ENCODE measurements at regions not wholly inside any gene's neighbourhood (a gene's known extent, or its start where the extent isn't known, plus 50 kb on each side); places are given as distances from the start of the nearest gene placed in this dataset.
"Not testable (repeated sequence)": the region's sequence is repeated elsewhere in the genome, so short reads cannot be mapped to it uniquely, and the experiment has no call there.

- Histone ChIP-seq H3K4me3 (ENCODE audit: low read length) (no peak overlapping the region), H3K27me3 (ENCODE audit: insufficient read depth, low read depth, low read length) (no peaks in the 10 kb centered on the region), H3K9ac (ENCODE audit: low read length) (no peak overlapping the region), H3K9me3 (ENCODE audit: low read length) (no peaks in the 10 kb centered on the region), H3K79me2 (replicated peaks; ENCODE audit: insufficient read depth, low read length) (no peaks in the 10 kb centered on the region), H2AFZ (ENCODE audit: low read depth, low read length) (no peak overlapping the region), H4K20me1 (ENCODE audit: insufficient read depth) (no peaks in the 10 kb centered on the region), H3K36me3 (ENCODE audit: insufficient read depth, low read length) (no peaks in the 10 kb centered on the region), H3K9me2 (ENCODE audit: insufficient read depth, low read length) (no peaks in the 10 kb centered on the region), H3K27ac (ENCODE audit: low read length) (no peak overlapping the region), H3F3A (ENCODE audit: insufficient read depth, low read length, poor library complexity, severe bottlenecking) (no peaks in the 10 kb centered on the region), H3K4me2 (ENCODE audit: low read length) (no peak overlapping the region)
- TF ChIP-seq SMC3 (conservative IDR thresholded peaks at IDR 0.05; ENCODE audit: poor library complexity) (no peak), REST (IDR thresholded peaks at IDR 0.05; ENCODE audit: borderline replicate concordance) (no peak), EZH2 (IDR thresholded peaks at IDR 0.05; ENCODE audit: borderline replicate concordance, insufficient read depth, low read length, poor library complexity, severe bottlenecking) (no peak)
- TF ChIP-seq, protein P1, sequence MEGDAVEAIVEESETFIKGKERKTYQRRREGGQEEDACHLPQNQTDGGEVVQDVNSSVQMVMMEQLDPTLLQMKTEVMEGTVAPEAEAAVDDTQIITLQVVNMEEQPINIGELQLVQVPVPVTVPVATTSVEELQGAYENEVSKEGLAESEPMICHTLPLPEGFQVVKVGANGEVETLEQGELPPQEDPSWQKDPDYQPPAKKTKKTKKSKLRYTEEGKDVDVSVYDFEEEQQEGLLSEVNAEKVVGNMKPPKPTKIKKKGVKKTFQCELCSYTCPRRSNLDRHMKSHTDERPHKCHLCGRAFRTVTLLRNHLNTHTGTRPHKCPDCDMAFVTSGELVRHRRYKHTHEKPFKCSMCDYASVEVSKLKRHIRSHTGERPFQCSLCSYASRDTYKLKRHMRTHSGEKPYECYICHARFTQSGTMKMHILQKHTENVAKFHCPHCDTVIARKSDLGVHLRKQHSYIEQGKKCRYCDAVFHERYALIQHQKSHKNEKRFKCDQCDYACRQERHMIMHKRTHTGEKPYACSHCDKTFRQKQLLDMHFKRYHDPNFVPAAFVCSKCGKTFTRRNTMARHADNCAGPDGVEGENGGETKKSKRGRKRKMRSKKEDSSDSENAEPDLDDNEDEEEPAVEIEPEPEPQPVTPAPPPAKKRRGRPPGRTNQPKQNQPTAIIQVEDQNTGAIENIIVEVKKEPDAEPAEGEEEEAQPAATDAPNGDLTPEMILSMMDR (IDR thresholded peaks at IDR 0.05; ENCODE audit: poor library complexity, severe bottlenecking), result no peak
Observed at GRCh38 chr10:18886102-18886501, 162.5 kb upstream of the MALRD1 start.

DNA sequence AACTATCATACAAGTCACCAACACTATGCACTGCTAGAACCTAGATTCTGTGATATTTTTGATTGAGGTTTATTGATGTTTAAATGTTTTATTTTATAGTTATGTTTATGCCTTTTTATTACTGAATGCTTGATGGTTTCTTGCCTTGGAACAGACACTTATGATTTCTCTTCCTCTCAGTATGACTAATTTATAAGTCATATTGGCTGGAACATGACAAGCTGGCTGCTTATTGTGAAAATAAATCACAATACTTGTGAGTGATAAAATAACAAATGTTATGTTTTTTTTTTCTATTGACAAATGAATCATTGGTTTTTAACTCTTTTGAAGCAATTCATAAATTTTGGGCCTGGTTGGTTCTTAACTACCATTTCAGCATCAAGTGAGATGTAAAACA, 142.0 kb upstream of the MALRD1 start:
- Histone ChIP-seq H3K27ac (ENCODE audit: low read length) (no peak overlapping the region), H4K20me1 (ENCODE audit: insufficient read depth) (no peaks in the 10 kb centered on the region), H3K9me2 (ENCODE audit: insufficient read depth, low read length) (no peaks in the 10 kb centered on the region), H3K4me2 (ENCODE audit: low read length) (no peak overlapping the region), H3K4me3 (ENCODE audit: low read length) (no peak overlapping the region), H2AFZ (ENCODE audit: low read depth, low read length) (no peak overlapping the region), H3K79me2 (replicated peaks; ENCODE audit: insufficient read depth, low read length) (no peaks in the 10 kb centered on the region), H3K9ac (ENCODE audit: low read length) (no peak overlapping the region), H3K36me3 (ENCODE audit: insufficient read depth, low read length) (no peaks in the 10 kb centered on the region), H3F3A (ENCODE audit: insufficient read depth, low read length, poor library complexity, severe bottlenecking) (no peaks in the 10 kb centered on the region), H3K27me3 (ENCODE audit: insufficient read depth, low read depth, low read length) (no peaks in the 10 kb centered on the region), H3K9me3 (ENCODE audit: low read length) (no peaks in the 10 kb centered on the region)
- TF ChIP-seq SMC3 (conservative IDR thresholded peaks at IDR 0.05; ENCODE audit: poor library complexity) (no peak), RAD21 (conservative IDR thresholded peaks at IDR 0.05) (no peak), EP300 (conservative IDR thresholded peaks at IDR 0.05; ENCODE audit: poor library complexity, severe bottlenecking) (no peak), MXI1 (conservative IDR thresholded peaks at IDR 0.05; ENCODE audit: poor library complexity, severe bottlenecking) (no peak), TAF1 (IDR thresholded peaks at IDR 0.05; ENCODE audit: low read depth) (no peak), POLR2AphosphoS5 (IDR thresholded peaks at IDR 0.05) (no peak), EZH2 (IDR thresholded peaks at IDR 0.05; ENCODE audit: borderline replicate concordance, insufficient read depth, low read length, poor library complexity, severe bottlenecking) (no peak), REST (IDR thresholded peaks at IDR 0.05; ENCODE audit: borderline replicate concordance) (no peak)
- TF ChIP-seq, protein P1 (IDR thresholded peaks at IDR 0.05; ENCODE audit: poor library complexity, severe bottlenecking), result no peak

DNA sequence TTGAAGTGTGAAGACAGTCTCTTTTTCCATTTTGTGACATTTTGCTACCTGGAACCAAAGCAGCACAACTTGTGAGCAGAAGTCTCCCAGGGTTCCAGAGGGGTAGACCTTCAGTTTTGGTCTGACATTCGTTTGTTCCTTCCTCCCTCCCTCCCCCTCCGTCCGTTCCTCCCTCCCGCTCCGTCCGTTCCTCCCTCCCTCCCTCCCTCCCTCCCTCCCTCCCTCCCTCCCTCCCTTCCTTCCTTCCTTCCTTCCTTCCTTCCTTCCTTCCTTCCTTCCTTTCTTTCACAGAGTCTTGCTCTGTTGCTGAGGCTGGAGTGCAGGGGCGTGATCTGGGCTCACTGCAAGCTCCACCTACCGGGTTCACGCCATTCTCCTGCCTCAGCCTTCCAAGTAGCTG, 131.2 kb upstream of the MALRD1 start:
- H3K9ac ChIP-seq (ENCODE audit: low read length); H3K27me3 ChIP-seq (ENCODE audit: insufficient read depth, low read depth, low read length); H3K4me2 ChIP-seq (ENCODE audit: low read length): not testable (repeated sequence)

More for the DNA sequence above, 131.2 kb upstream of the MALRD1 start:
- H3K36me3 ChIP-seq (ENCODE audit: insufficient read depth, low read length); H2AFZ ChIP-seq (ENCODE audit: low read depth, low read length); H3K4me3 ChIP-seq (ENCODE audit: low read length); H3K79me2 ChIP-seq (replicated peaks; ENCODE audit: insufficient read depth, low read length); H4K20me1 ChIP-seq (ENCODE audit: insufficient read depth); H3F3A ChIP-seq (ENCODE audit: insufficient read depth, low read length, poor library complexity, severe bottlenecking); H3K27ac ChIP-seq (ENCODE audit: low read length); H3K9me3 ChIP-seq (ENCODE audit: low read length); H3K9me2 ChIP-seq (ENCODE audit: insufficient read depth, low read length): not testable (repeated sequence)
